PC-3 (cell line): ENCODE measurements at regions not wholly inside any gene's neighbourhood (a gene's known extent, or its start where the extent isn't known, plus 50 kb on each side); places are given as distances from the start of the nearest gene placed in this dataset.

Source experiments
- EZH2 ChIP-seq: fragments of 300-600 bp; sonication (generic); IDR thresholded peaks from one replicate; pipeline ENCODE4 v1.6.1; 2017; ENCODE audit warnings: antibody characterized with exemption, mild to moderate bottlenecking, low read length; ENCODE audit not compliant: unreplicated experiment
- EZH2phosphoT487 ChIP-seq: fragments of 300-600 bp; sonication (generic); IDR thresholded peaks from 2 replicates; pipeline ENCODE4 v1.6.1; 2018; ENCODE audit warnings: mild to moderate bottlenecking, antibody characterized with exemption, low read length, borderline replicate concordance
- TF ChIP-seq, protein P1 (sequence below): fragments of 300-600 bp; sonication (generic); conservative IDR thresholded peaks from 2 replicates; pipeline ENCODE4 v1.5.1; 2017; ENCODE audit warnings: antibody characterized with exemption, low read depth, mild to moderate bottlenecking, low read length

DNA sequence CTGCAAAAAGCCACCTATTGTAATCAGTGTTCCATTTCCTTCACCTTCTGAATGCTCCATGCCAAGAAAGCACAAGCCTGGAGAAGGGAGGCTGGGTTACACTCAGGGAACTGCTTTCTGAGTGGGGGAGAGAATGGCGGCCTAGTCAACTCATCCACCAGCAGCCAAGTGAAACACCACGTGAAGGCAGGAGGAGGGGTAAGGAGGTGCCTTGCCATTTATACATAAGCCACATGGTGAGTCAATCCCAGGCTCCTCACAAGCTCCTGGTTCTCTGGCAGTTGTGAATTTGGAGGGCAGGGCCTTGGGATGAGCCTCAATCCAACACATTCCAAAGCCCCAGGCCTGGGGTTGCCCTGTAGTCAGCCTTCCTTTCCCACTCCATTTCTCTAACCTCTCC lies 149.4 kb downstream of the CD24 start:
- TF ChIP-seq, protein P1, sequence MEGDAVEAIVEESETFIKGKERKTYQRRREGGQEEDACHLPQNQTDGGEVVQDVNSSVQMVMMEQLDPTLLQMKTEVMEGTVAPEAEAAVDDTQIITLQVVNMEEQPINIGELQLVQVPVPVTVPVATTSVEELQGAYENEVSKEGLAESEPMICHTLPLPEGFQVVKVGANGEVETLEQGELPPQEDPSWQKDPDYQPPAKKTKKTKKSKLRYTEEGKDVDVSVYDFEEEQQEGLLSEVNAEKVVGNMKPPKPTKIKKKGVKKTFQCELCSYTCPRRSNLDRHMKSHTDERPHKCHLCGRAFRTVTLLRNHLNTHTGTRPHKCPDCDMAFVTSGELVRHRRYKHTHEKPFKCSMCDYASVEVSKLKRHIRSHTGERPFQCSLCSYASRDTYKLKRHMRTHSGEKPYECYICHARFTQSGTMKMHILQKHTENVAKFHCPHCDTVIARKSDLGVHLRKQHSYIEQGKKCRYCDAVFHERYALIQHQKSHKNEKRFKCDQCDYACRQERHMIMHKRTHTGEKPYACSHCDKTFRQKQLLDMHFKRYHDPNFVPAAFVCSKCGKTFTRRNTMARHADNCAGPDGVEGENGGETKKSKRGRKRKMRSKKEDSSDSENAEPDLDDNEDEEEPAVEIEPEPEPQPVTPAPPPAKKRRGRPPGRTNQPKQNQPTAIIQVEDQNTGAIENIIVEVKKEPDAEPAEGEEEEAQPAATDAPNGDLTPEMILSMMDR: no peak
- TF ChIP-seq EZH2: no peak
- TF ChIP-seq EZH2phosphoT487: no peak
